RWPE1 (cell line): ENCODE measurements at regions not wholly inside any gene's neighbourhood (a gene's known extent, or its start where the extent isn't known, plus 50 kb on each side); places are given as distances from the start of the nearest gene placed in this dataset.
"Not testable (repeated sequence)": the region's sequence is repeated elsewhere in the genome, so short reads cannot be mapped to it uniquely, and the experiment has no call there.

ENCODE experiments used
- CTCF ChIA-PET: fragments of 350-600 bp; sonication (Branson Sonifier 250); formaldehyde crosslinking; extraction: SDS; loops from one replicate; lab custom pipeline; 2021; lab: Yijun Ruan, JAX
- POLR2A ChIA-PET: fragments of 400-600 bp; formaldehyde crosslinking; extraction: SDS; loops from one replicate; lab custom pipeline; 2020; ENCODE audit warnings: antibody characterized with exemption; ENCODE audit not compliant: low non-redundant PET; lab: Yijun Ruan, JAX
- DNase-seq: peaks from one replicate; pipeline ENCODE4 v3.0.0; 2012; ENCODE audit warnings: low spot score
- H3K27ac ChIP-seq: fragments of 450-650 bp; 2 replicates; pipeline ENCODE4 v1.5.1; 2017
- TF ChIP-seq, protein P1 (sequence below): fragments of 450-650 bp; conservative IDR thresholded peaks from 2 replicates; pipeline ENCODE4 v1.5.1; 2017; ENCODE audit warnings: low read depth, mild to moderate bottlenecking

DNA sequence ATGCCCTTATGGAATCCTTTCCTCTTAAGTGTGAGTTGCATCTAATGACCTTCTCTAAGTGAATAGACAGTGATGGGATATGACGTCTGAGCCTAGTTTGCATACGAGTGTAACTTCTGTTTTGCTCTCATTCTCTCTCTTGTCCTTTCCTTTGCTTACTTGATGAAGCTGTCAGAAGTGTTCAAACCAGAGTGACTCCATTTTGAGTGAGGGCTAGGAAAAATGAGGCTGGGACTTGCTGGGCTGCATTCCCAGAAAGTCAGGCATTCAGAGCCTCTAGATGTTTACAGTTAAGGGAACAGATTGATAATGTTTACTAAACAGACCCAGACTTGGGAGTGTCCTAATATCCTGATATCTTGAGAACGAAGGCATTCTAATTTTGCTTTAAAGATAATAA, 311.2 kb upstream of the SOX4 start:
- CTCF ChIA-PET, H3K27ac ChIP-seq, POLR2A ChIA-PET, DNase-seq: not testable (repeated sequence)

DNA sequence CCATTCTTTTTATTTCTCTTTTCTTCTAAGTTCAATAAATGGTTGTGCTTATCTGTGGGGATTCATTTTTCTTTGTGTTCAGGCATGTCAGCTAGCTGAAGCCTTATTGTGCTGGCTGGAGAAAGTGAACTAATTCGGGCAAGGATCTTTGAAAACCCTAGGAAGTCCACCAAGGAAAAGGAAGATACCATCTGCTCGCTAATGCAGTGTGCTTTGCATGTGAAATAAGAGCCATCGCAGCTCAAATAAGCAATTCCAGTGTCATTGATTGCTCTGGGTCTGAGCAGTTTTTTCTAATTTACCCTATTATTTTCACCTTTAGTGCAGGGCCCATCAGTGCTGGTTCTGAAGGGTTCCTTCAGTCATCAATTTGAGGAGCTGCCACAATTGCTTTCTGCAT, 309.4 kb upstream of the SOX4 start:
- ChIA-PET POLR2A (no interaction called here), CTCF (no interaction called here)
- H3K27ac ChIP-seq: no peak overlapping the region
- TF ChIP-seq, protein P1, sequence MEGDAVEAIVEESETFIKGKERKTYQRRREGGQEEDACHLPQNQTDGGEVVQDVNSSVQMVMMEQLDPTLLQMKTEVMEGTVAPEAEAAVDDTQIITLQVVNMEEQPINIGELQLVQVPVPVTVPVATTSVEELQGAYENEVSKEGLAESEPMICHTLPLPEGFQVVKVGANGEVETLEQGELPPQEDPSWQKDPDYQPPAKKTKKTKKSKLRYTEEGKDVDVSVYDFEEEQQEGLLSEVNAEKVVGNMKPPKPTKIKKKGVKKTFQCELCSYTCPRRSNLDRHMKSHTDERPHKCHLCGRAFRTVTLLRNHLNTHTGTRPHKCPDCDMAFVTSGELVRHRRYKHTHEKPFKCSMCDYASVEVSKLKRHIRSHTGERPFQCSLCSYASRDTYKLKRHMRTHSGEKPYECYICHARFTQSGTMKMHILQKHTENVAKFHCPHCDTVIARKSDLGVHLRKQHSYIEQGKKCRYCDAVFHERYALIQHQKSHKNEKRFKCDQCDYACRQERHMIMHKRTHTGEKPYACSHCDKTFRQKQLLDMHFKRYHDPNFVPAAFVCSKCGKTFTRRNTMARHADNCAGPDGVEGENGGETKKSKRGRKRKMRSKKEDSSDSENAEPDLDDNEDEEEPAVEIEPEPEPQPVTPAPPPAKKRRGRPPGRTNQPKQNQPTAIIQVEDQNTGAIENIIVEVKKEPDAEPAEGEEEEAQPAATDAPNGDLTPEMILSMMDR: no peak
- no peak for DNase-seq

DNA sequence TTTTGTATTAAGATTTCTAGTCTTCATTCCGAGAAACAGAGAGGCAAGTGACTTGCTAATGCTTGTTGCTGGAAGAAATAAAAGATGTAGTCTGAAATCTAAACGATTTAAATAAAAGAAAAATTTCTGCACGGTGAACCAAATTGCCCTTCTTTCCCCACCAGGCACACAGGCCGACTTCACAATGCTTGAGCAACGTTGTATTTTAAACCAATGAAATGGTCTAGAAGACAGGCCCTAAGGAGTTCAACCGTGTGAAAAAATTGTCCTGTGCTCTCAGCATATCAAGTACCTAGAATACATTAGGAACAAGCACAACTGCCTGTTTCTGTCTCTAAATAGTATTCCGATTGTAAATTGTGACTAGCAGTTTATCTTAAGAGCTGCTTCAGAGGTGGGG, 308.8 kb upstream of the SOX4 start:
- TF ChIP-seq, protein P1: no peak
- ChIA-PET CTCF (interaction anchor here (0.5 kb wide), 1 partner anchor 25 kb away, joined by 3 read pairs; no protein-coding TSS in a partner anchor), POLR2A (no interaction called here)
- H3K27ac ChIP-seq: no peak overlapping the region
- no peak for DNase-seq

DNA sequence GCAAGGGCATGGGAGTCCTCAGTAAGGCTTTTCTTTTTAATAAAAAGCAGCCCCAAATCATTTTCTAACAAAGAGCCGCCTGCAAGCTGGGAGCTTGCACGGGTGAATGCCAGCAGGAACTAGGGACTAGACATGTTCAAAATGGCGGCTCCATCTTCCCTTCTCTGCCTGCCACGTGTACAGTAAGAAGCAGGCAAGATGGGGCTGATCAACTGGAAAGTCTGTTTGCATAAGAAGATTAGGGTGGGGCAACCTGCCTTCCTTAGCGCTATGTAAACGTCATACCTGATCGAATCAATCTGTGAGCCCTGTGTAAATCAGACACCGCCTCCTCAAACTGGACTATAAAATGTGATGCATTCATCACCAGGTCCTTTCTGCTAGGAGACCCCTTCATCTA, 299.4 kb upstream of the SOX4 start:
- ChIA-PET POLR2A (no interaction called here), CTCF (no interaction called here)
- H3K27ac ChIP-seq: no peak overlapping the region
- TF ChIP-seq, protein P1: no peak
- DNase-seq: no peak

DNA sequence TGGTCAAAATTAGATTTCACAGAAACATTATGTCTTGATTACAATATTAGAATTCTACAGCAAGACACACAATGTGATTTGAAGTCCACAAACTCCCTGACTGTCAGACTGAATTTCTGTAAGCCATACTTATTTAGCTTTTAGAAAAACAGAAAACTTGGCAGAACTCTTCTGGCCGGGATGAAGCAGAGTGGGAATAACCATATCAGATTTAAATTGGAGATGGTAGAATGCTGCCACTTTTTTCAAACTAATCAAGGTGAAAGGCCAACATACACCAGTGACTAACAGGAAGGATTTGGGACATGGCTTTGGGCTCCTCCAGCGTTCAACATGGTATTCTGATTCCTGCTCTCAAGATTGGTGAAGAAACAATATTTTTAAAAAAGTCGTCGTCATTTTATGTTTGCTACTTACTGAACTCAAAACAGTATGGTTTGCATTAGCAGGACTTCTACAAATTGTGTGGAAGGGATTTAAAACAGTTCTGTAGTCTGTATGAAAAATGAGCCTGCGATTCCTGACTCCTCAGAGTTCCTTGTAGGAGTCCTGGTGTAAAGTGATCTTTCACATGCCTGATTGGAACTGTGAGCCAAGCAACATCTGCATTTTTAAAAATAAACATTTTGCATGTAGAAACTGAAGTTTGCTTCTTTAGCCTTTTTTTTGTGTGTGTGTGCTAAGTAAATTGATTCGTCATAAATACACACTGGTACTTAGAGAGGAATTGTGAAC, 297.9 kb upstream of the SOX4 start:
- DNase-seq: no peak
- POLR2A ChIA-PET: no interaction called here
- H3K27ac ChIP-seq: no peak overlapping the region
- TF ChIP-seq, protein P1: no peak
- CTCF ChIA-PET: no interaction called here

DNA sequence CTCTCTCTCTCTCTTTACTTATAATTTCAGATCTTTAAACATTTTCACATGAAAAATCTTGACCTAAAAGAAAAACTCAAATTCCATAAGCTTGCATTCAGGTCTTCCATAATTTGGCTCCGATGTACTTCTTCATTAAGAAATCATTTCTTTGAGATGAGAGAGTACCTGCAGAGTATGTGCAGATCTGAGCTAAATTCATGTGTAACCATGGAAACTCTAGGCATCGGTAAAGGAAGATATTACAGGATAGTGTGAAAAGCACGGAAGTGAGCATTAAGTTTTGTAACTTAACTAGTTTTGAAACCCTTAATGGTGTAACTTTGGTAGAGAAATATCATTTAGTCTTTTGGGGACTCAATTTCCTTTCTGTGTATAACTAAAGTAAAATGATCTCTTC, 295.9 kb upstream of the SOX4 start:
- TF ChIP-seq, protein P1: no peak
- POLR2A ChIA-PET: no interaction called here
- DNase-seq: no peak
- H3K27ac ChIP-seq: no peak overlapping the region
- CTCF ChIA-PET: no interaction called here

DNA sequence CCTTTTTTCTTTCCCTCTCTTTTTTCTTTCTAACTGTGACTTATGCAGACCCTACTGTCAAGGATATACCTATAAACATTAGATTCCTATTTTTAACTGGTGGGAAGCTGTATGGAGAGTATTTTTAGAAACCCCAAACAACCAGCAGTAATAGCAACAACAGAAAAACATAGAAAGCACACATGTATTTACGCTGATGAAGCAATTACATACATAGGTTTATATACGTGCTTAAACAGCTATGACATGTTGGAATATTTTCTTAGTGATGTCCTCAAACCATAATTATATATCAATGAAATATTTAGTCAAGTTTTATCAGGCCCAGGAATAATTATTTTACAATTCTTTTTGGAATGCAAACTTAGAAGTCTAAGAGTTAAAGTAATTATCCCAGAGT, 294.3 kb upstream of the SOX4 start:
- TF ChIP-seq, protein P1: no peak
- ChIA-PET CTCF (no interaction called here), POLR2A (no interaction called here)
- H3K27ac ChIP-seq: no peak overlapping the region
- DNase-seq: no peak
